Neural progenitor cell (in vitro differentiated cells): ENCODE measurements at regions not wholly inside any gene's neighbourhood (a gene's known extent, or its start where the extent isn't known, plus 50 kb on each side); places are given as distances from the start of the nearest gene placed in this dataset.

Source experiments
- DNase-seq: peaks from one replicate; pipeline ENCODE4 v3.0.0-alpha.2; 2016; ENCODE audit warnings: low spot score
- H2AFZ ChIP-seq: fragments of 200-600 bp; sonication (generic); replicated peaks from 2 replicates; pipeline ENCODE4 v1.6.1; 2016; ENCODE audit warnings: antibody characterized with exemption
- H3F3A ChIP-seq: fragments of 200-600 bp; sonication (generic); 2 replicates; pipeline ENCODE4 v1.6.1; 2016; ENCODE audit warnings: antibody characterized with exemption, low read depth
- H3K27ac ChIP-seq: fragments of 200-600 bp; sonication (generic); 2 replicates; pipeline ENCODE4 v1.5.1; 2016; ENCODE audit warnings: mild to moderate bottlenecking
- H3K27me3 ChIP-seq: fragments of 200-600 bp; sonication (generic); 2 replicates; pipeline ENCODE4 v1.6.1; 2016; ENCODE audit warnings: mild to moderate bottlenecking, moderate library complexity
- H3K36me3 ChIP-seq: fragments of 200-600 bp; sonication (generic); 2 replicates; pipeline ENCODE4 v1.5.1; 2016
- H3K4me1 ChIP-seq: fragments of 200-600 bp; sonication (generic); 2 replicates; pipeline ENCODE4 v1.6.1; 2016; ENCODE audit warnings: mixed run types
- H3K4me2 ChIP-seq: fragments of 200-600 bp; sonication (generic); 2 replicates; pipeline ENCODE4 v1.6.1; 2016
- H3K4me3 ChIP-seq: fragments of 200-600 bp; sonication (generic); 2 replicates; pipeline ENCODE4 v1.5.1; 2016
- H3K79me2 ChIP-seq: fragments of 200-600 bp; sonication (generic); 2 replicates; pipeline ENCODE4 v1.6.1; 2016; ENCODE audit warnings: low read depth
- H3K9ac ChIP-seq: fragments of 200-600 bp; sonication (generic); 2 replicates; pipeline ENCODE4 v1.6.1; 2016
- H3K9me3 ChIP-seq: fragments of 200-600 bp; sonication (generic); 2 replicates; pipeline ENCODE4 v1.5.1; 2016; ENCODE audit warnings: low read depth
- H4K20me1 ChIP-seq: fragments of 200-600 bp; sonication (generic); 2 replicates; pipeline ENCODE4 v1.6.1; 2016; ENCODE audit warnings: low read depth
- H3K27ac Mint-ChIP-seq: 3 replicates; pipeline ENCODE4 v1.8.0; 2021; ENCODE audit warnings: mixed read lengths
- H3K27me3 Mint-ChIP-seq: 2 replicates; pipeline ENCODE4 v1.8.0; 2022; ENCODE audit warnings: low read depth, mild to moderate bottlenecking, inconsistent platforms, moderate library complexity, mixed read lengths; ENCODE audit not compliant: insufficient read depth
- H3K36me3 Mint-ChIP-seq: 3 replicates; pipeline ENCODE4 v1.8.0; 2021; ENCODE audit warnings: mixed read lengths
- H3K4me1 Mint-ChIP-seq: 3 replicates; pipeline ENCODE4 v1.8.0; 2021; ENCODE audit warnings: mixed read lengths
- H3K4me3 Mint-ChIP-seq: 3 replicates; pipeline ENCODE4 v1.8.0; 2021; ENCODE audit warnings: mild to moderate bottlenecking, moderate library complexity, mixed read lengths
- H3K9me3 Mint-ChIP-seq: 3 replicates; pipeline ENCODE4 v1.8.0; 2020; ENCODE audit warnings: mixed read lengths
- EZH2 ChIP-seq: fragments of 200-600 bp; sonication (generic); IDR thresholded peaks from 2 replicates; pipeline ENCODE4 v1.6.1; 2017; ENCODE audit warnings: antibody characterized with exemption, mild to moderate bottlenecking, moderate library complexity
- EZH2phosphoT487 ChIP-seq: fragments of 200-600 bp; sonication (generic); IDR thresholded peaks from 2 replicates; pipeline ENCODE4 v1.6.1; 2017; ENCODE audit warnings: antibody characterized with exemption
- TF ChIP-seq, protein P1 (sequence below): fragments of 200-600 bp; sonication (generic); IDR thresholded peaks from 2 replicates; pipeline ENCODE4 v1.5.1; 2017; ENCODE audit warnings: antibody characterized with exemption, mild to moderate bottlenecking

DNA sequence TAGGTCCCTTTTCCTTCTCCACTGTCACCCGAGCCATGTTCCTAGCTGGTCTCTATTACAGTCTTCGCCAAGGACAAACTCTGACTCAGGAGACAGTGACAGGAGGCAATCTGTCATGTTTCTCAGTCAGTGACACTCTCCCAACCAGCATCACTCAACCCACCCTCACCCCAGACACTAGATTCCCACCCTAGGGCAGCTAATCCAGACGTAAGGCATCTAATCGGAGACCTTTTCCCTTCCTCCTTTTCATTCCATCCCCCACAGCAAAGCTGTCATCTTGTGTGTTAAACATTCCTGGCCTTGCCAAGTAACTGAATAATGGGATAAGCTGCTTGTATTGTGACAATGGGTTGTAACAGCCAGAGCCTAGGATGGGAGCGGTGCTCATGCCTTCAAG is 95.2 kb downstream of the SNX18 start:
- H3K4me3 ChIP-seq, result no peak overlapping the region
- Mint-ChIP-seq H3K4me3 (no peak overlapping the region), H3K27me3 (peaks cover 3% of the 10 kb centered on the region), H3K36me3 (no peaks in the 10 kb centered on the region), H3K4me1 (peaks cover 5% of the 10 kb centered on the region), H3K27ac (no peak overlapping the region), H3K9me3 (no peaks in the 10 kb centered on the region)
- no peaks in the 10 kb centered on the region for H3K36me3 ChIP-seq
- no peaks in the 10 kb centered on the region for H3F3A ChIP-seq
- peak; percentile 42 for DNase-seq
- TF ChIP-seq EZH2 (no peak), EZH2phosphoT487 (no peak)
- TF ChIP-seq, protein P1, sequence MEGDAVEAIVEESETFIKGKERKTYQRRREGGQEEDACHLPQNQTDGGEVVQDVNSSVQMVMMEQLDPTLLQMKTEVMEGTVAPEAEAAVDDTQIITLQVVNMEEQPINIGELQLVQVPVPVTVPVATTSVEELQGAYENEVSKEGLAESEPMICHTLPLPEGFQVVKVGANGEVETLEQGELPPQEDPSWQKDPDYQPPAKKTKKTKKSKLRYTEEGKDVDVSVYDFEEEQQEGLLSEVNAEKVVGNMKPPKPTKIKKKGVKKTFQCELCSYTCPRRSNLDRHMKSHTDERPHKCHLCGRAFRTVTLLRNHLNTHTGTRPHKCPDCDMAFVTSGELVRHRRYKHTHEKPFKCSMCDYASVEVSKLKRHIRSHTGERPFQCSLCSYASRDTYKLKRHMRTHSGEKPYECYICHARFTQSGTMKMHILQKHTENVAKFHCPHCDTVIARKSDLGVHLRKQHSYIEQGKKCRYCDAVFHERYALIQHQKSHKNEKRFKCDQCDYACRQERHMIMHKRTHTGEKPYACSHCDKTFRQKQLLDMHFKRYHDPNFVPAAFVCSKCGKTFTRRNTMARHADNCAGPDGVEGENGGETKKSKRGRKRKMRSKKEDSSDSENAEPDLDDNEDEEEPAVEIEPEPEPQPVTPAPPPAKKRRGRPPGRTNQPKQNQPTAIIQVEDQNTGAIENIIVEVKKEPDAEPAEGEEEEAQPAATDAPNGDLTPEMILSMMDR, result no peak
- H3K79me2 ChIP-seq, result no peaks in the 10 kb centered on the region
- no peak overlapping the region for H3K9ac ChIP-seq
- no peaks in the 10 kb centered on the region for H4K20me1 ChIP-seq
- H3K4me2 ChIP-seq, result no peak overlapping the region
- no peak overlapping the region for H3K27ac ChIP-seq
- no peaks in the 10 kb centered on the region for H3K9me3 ChIP-seq
- no peak overlapping the region for H2AFZ ChIP-seq
- H3K27me3 ChIP-seq, result no peaks in the 10 kb centered on the region
- H3K4me1 ChIP-seq, result peaks cover 7% of the 10 kb centered on the region

DNA sequence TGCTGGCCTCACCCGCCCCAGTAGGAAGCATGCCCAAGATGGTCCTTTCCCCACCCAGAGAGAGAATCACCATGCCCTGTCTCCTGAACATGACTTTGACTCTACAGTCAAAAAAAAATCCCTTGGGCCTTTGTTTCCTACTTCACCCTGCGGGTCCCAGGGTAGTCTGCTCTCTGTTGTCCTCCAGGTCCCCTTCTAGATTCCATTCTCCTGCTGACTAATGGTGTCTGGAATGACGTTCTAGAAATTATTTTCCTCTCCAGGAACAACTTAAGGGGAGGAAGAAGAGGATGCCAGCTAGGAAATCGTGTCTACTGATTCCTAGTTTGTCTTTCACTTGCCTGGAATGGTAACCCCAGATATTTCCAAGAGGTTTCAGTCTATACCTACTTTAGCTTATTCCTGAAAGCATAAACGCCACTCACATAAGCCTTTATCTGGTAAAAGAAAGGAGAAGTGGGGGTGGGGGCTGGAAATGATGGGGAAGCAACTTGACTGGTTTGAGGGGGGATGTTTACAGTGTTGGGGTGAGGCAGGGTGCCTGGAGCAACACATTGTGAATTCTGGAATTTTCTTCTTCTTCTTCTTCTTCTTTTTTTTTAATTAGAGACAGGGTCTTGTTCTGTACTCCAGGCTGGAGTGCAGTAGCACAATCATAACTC is 93.9 kb downstream of the SNX18 start:
- Mint-ChIP-seq H3K9me3 (no peaks in the 10 kb centered on the region), H3K4me3 (no peak overlapping the region), H3K27ac (no peak overlapping the region), H3K4me1 (peaks cover 5% of the 10 kb centered on the region), H3K36me3 (no peaks in the 10 kb centered on the region), H3K27me3 (peaks cover 3% of the 10 kb centered on the region)
- Histone ChIP-seq H3K9ac (no peak overlapping the region), H3K4me2 (no peak overlapping the region), H2AFZ (no peak overlapping the region), H3K79me2 (no peaks in the 10 kb centered on the region), H3K36me3 (no peaks in the 10 kb centered on the region), H3K9me3 (no peaks in the 10 kb centered on the region), H4K20me1 (no peaks in the 10 kb centered on the region), H3F3A (no peaks in the 10 kb centered on the region), H3K27me3 (no peaks in the 10 kb centered on the region), H3K27ac (no peak overlapping the region), H3K4me3 (no peak overlapping the region), H3K4me1 (peaks cover 7% of the 10 kb centered on the region)
- DNase-seq, result no peak
- TF ChIP-seq EZH2phosphoT487, result no peak
- TF ChIP-seq, protein P1, result no peak
- no peak for TF ChIP-seq EZH2

DNA sequence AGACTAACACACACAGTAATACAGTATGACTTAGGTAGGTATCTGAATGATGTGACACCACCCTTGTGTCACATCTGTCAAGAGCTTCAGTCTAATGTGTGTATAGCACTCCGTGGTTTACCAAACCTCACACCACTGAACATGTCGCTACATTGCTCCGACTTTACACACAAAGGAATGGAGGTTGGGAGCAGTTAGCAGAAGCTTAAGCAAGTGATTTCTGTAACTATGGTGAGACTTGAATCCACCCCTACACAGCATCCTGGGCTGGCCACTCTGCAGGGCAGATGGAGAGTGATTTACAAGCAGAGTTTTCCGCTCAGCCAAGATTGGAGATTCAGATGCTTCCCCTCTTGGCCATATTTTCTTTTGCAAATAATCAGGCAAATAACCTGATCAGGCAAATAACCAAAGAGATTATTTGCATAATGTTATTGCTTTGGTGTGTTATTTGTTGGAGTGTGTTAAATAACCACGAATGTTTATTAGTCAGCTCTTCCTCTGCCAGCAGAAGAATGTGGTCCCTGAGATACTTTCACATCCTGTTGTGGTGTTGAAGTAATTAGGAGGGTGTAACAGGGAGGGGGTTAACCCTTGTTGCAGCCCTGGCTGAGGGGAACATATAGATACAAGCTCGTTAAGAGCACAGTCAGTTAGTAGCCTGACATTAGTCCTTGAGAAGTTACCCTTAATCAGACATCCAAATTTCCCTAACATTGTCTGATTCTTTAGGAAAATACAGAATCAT is 92.8 kb downstream of the SNX18 start:
- Histone ChIP-seq H4K20me1 (no peaks in the 10 kb centered on the region), H3K4me1 (peaks cover 7% of the 10 kb centered on the region), H3K27ac (no peak overlapping the region), H3K4me3 (no peak overlapping the region), H3K4me2 (no peak overlapping the region), H3K27me3 (no peaks in the 10 kb centered on the region), H2AFZ (no peak overlapping the region), H3K9ac (no peak overlapping the region), H3K36me3 (no peaks in the 10 kb centered on the region), H3K9me3 (no peaks in the 10 kb centered on the region), H3F3A (no peaks in the 10 kb centered on the region), H3K79me2 (no peaks in the 10 kb centered on the region)
- no peaks in the 10 kb centered on the region for H3K36me3 Mint-ChIP-seq
- TF ChIP-seq EZH2 (no peak), EZH2phosphoT487 (no peak)
- TF ChIP-seq, protein P1, result no peak
- peaks cover 3% of the 10 kb centered on the region for H3K27me3 Mint-ChIP-seq
- H3K4me3 Mint-ChIP-seq, result no peak overlapping the region
- no peak for DNase-seq
- H3K27ac Mint-ChIP-seq, result no peak overlapping the region
- peaks cover 5% of the 10 kb centered on the region for H3K4me1 Mint-ChIP-seq
- H3K9me3 Mint-ChIP-seq, result no peaks in the 10 kb centered on the region
